Activated T-cell treated with anti-CD3 and anti-CD28 coated beads, Interleukin-2, amount 50 U/mL, for 48 hours (primary cell): ENCODE measurements at regions not wholly inside any gene's neighbourhood (a gene's known extent, or its start where the extent isn't known, plus 50 kb on each side); places are given as distances from the start of the nearest gene placed in this dataset.

Experiments
- DNase-seq, 2 experiments: peaks; one replicate each; pipeline ENCODE4 v3.0.0-alpha.2; 2020

DNA sequence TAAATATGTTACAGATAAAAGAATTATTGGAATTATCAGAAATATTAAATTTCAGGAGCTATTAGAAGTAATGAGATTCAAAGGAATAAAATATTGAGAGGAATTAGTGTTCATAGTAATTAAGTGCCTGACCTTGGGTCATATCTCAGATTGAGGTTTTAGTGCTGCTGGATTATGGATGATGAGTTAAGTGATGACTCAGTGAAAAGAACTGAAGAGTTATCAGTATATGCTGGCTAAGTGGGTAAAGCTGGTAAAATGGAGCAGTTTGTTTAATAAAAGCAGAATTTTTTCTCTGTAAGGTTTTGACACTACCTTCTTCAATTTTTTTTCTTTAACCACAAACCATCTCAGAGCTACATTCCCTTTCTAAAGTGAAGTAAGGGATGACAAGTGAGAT is 206.7 kb downstream of the MANEA start:
- no peak for DNase-seq

DNA sequence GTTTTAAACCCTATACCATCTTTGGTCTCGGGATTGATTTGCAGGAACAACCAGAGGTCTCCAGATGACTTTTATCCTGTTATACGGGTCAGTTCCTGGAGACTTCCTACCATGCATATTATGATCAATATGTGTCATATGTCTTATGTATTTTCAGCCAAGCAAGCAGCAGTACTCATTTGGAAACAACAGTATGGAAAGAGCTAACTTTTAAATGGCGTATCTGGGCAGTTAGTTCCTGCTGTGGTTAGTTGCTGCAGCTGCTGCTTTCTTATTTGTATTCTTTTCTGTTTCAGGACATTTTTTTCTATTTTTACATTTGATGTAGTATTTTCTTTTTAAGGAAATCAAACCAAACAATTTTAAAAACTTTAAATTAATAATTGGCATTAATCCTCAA is 207.5 kb downstream of the MANEA start:
- no peak for DNase-seq

DNA sequence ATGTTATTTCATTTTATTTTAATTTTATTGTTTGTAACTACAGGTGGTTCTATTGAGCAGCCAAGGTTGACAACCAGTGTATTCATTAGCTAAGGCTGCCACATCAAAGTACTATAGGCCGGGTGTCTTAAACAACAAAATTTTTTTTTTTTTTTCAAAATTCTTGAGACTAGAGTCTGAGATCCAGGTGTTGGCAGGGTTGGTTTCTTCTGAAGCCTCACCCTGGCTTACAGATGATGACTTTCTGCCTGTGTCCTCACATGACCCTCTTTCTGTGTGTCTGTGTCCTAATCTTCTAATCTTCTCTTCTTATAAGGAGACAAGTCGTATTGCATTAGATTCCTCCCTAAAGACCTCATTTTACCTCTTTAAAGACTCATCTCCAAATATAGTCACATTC is 208.4 kb downstream of the MANEA start:
- DNase-seq: no peak

DNA sequence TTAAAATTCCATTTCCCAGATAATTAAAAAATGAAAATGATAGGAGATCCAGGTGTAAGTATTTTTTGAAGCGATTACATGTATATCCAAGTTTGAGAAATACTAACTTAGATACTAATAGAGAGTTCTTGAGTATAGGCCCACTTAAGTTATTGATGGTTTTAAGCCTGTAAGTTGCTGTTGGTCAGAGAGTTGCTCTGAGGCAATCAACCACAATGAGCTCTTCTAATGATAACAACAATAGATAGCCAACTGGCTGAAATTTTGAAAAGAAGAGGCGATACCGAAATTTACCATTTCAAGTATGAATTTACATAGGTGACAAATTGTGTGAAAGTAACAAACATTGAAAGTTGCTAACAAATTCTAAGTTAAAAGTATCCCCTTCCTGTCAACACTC is 209.5 kb downstream of the MANEA start:
- DNase-seq: no peak

DNA sequence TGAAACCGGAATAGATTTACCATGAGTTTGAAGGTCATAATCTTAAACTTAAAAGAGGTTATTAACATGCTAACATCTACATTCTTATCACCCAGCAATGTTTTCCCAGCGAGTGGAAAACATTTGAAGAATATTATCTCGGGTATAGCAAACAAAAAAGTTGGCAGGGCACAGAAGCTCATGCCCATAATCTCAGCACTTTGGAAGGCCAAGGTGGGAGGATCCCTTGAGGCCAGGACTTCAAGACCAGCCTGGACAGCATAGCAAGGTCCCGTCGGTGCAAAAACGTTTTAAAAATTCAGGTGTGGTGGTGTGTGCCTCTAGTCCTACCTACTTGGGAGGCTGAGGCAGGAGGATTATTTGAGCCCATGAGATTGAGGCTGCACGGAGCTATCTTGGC is 213.5 kb downstream of the MANEA start:
- DNase-seq: no peak

DNA sequence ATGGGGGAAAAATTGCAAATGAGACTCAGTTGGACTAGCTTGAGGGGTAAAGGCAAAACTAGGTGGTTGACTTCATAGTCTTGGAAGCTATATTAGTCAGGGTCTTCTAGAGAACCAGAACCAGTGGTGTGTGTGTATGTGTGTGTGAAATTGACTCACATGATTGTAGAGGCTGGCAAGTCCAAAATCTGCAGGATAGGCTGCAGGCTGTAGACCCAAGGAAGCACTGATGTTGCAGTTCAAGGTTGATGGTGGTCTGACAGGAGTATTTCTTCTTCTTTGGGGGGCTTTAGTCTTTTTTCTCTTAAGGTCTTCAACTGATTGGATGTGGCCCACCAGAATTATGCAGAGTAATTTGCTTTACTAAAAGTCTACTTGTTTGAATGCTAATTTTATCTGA is 217.4 kb downstream of the MANEA start:
- DNase-seq: no peak

DNA sequence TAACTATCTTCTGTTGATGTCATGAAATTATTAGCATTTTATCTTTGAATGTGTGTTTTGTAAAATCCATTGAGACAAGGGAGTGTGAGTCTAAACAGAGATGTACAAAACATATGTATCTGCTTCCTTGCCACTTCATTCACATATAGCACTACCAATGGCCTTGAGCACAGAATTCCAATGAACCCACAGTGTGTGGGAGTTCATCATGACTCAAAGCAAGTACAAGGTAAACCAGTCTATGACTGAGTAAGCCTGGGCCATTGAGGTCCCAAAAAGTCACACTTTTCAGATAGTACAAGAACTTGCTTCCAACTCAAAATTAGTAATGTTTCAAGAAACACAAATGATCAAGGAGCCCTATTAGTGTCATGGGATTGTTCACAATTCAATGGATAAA is 218.6 kb downstream of the MANEA start:
- DNase-seq: no peak

DNA sequence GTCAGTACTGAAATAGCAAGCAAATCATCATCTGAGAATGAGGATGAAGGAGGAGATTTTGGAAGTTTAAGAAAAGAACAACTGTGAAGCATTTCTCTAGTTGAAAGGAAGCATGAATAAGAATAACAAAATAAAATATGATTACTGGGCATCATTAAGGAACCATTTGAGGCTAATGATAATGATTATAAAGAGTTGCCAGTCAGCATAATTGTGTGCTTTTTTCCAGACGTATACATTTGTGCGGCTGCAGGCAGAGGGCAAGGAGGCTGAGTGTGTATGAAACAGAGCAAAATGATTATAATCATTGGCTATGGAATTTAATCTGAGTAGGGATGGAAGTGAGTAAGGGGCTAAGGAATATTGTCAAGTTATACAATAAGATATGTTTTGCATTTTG is 218.7 kb upstream of the FUT9 start:
- DNase-seq: no peak

DNA sequence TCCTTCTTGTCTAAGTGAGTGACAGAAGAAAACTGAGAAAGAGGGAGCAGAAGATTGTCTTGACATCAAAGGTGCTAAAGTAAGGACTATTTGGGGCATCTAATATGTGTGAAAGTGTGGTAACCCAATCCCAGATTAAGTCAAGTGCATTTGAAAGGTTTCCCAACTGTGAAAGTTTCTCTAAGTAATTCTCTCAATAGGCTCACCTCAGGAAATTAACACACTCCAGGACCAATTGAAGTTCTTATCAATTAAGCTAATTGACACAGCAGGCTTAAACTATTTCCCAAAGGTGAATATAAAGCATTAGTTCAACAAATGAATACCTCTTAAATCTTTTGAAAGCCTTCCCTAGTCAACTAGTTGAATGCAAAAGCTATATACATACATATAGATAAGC is 212.8 kb upstream of the FUT9 start:
- no peak for DNase-seq

DNA sequence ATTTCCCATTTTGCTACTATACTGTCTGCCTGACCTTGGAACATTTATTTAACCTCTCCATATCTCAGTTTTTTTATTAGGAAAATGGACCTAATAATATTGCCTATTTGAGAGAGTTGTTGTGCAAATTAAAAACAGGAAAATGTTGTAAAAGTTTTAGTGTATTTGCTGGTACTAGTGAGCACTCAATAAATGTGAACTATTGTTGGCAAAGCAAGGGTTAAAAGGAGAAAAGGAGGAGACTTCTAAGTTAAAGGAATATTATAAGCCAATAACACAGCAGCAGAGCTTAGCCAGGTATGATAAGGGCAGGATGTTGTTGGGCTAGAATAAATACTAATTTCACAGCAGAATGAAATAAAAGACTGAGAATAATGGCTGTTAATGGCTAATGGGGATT is 211.9 kb upstream of the FUT9 start:
- no peak for DNase-seq

DNA sequence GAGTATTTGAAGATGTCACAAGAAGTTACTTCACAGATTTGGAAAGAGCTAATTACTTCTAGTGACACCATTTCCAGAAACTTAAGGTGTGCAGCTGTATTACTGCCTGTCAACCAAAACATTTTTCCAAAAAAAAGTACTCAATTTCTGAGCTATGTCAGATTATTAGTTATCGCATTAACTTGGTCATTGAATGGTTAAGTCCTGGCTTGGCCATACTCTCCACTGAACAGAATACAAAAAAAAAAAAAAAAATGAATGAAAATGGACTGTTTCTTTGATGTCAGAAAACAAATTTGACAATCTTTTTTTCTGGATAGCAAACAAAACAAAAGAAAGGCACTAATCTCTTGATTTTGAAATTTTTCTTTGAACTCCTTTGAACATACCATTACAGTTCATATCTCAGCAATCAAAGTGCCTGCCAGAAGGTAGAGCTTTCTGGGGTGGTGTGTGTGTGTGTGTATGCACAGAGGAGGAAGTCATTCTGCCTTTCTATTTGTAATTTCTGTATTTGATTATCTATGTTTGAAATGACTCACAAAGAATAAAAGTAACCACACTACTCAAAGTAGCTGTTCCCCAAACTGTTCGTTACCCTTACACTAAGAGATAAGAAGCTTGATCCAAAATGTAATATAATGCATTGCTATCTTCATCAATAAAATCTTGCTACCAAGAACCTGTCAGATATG is 210.8 kb upstream of the FUT9 start:
- no peak for DNase-seq

DNA sequence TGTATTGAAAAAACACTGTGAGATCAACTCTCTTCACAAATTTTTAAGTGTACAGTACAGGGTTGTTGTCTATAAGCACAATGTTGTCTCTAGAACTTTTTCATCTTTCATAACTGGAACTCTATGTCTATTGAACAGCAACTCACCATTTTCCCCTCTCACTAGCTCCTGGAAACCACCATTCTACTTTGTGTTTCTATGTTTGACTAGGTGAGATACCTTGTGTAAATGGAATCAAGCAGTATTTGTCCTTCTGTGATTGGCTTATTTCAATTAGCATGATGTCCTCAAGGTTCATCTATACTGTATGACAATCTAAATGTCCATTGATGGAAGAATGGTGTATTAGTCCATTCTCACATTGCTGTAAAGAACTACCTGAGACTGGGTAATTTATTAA is 210.1 kb upstream of the FUT9 start:
- no peak for DNase-seq

DNA sequence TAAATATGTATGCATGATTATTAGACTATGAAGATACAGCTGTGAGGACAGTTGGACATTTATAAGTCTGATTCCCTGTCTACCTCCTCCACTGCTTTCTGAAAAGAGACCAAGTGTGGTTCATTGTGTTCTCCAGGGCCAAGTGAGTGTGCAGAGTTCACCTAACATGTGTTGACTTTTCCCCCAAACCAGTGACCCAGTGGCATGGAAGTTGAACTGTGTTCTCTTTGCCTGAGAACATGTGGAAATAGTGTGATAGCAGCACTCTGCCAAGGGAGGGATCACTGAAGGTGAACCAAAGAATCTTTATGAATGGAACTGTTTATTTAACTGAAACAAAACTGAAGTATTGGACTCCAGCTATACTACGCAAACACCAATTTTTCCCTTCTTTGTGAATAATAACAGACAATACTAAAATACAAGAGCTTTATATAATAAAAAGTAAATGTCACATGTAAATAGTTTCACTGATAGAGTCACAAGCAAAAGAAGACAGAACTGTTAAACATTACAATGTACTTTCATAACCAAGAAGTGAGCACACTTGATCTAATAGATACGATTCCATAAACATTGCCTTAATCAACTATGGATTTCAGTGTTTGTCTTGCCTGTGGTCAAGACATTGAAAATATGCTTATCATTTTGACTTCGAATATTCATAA is 200.3 kb upstream of the FUT9 start:
- DNase-seq: no peak

DNA sequence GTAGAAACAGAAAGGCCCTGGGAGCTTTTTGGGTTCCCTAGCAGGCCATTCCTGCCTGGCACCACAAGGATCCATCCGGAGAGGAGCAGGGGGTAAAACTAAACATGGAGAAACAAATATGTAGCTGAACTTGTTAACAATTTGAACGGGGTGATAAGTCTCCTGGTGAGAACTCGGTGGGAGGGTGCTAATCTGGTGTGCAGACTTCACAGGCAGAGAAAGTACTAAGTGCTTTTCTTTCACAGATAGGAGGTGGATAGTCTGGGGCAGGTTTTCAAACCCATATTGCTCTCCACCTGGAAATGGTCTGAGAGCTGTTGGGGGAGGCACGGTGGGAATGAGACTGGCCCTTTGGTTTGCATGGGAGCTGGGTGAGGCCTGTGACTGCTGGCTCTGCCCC is 196.3 kb upstream of the FUT9 start:
- no peak for DNase-seq

DNA sequence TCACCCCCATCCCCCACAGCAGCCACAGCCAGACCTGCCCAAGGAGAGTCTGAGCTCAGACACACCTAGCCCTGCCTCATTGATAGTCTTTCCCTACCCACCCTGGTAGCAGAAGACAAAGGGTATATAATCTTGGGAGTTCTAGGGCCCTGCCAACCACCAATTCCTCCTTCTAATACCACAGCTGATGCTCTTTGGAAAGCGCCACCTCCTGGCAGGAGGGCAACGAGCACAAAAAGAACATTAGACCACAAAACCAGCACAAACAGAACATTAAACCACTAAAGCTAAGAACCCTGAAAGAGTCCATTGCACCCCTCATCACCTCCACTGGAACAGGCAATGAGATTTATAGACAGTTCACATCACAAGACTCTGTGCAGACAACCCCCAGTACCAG is 195.8 kb upstream of the FUT9 start:
- no peak for DNase-seq

DNA sequence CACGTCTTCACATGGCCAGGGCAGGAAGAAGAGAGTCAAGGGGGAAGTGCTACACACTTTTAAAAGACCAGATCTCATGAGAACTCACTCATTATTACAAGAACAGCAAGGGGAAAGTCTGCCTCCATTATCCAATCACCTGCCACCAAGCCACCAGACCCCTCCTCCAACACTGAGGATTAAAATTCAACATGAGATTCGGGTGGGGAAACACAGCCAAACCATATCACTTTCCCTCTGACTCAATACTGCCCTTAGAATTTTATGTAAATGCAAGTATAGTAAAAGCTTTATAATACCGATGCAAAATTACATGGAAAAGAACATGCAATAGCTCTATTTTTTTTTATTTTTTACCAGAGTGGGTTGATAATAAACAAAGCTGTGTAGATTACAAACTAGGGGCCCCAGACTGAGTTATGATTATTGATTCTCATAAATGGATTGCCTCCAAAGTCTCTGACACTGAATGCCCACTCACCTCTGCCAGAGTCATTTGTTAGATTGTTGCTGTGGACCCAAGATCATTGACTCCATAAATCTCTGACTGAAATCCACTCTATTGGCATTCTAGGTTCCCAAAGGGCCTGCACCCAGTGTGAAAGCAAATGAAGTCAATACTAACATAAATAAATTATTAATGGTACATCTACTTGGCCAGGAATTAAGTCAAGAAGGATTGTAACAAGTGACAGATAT is 184.8 kb upstream of the FUT9 start:
- no peak for DNase-seq

DNA sequence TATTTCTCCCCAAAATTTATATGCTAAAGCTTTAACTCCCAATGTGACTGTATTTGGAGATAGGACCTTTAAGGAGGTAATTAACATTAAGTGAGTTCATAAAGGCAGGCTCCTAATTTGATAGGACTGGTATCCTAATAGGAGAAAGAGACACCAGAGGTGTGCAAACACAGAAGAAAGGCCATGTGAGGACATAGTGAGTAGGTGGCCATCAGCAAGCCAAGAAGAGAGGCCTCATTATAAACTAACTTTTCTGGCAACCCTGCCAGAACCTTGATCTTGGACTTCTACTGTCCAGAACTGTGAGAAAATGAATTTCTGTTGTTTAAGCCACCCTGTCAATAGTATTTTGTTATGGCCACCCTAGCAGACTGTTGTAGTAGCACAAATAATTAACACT is 177.9 kb upstream of the FUT9 start:
- no peak for DNase-seq

DNA sequence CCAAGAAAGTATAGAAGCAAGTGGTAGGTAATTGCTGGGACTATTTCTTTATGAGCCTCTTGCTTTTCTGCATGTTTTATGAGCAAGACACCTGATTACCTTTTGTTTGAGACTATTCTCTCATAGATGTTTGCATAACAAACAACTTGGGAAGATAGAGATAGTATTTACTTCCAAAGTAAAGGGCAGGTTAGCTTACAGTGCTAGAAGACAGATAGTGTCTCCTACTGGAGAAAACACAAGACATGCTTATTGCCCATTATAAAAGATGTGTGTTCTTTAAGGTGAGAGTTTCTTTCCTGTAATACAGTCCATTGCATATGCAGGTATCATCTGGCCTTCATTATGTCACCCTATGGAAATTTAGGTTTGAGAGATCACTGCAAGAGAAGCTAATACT is 174.2 kb upstream of the FUT9 start:
- DNase-seq: no peak

DNA sequence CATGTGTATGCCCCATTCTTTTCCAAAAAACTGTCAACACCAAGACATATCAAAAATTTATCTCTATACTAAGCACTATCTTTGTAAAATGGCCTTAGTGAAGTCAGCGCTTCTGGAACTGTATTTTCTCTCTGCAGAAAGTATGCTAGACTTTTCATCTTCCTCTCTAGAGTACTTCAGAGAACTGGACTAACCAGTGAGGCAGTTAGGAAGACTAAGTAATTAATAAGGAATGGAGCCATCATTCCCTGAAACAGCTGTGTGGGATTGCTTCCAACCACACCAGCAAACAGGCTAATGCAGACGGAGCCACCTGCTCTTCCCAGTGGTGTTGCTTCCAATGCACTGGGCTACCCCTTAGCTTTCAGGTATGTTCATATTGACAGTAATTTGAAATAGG is 169.1 kb upstream of the FUT9 start:
- no peak for DNase-seq

DNA sequence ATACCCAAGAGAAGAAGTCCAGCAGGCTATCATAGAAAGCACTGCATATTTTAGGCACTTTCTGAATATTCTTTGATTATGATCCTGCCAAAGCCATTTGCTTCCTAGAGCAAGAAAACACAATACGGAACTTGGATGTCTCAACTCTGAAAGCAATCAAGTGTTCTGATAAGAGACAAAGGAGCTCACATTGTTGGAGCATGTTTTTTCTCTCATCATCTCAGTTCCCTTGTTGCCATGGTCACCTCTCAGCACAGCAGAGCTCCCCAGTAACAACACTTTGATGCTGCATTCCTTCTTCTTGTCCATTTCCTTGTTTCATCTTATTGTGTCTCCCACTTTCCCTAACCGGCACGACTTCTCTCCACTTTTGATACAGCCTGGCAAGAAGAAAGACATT is 168.7 kb upstream of the FUT9 start:
- no peak for DNase-seq

DNA sequence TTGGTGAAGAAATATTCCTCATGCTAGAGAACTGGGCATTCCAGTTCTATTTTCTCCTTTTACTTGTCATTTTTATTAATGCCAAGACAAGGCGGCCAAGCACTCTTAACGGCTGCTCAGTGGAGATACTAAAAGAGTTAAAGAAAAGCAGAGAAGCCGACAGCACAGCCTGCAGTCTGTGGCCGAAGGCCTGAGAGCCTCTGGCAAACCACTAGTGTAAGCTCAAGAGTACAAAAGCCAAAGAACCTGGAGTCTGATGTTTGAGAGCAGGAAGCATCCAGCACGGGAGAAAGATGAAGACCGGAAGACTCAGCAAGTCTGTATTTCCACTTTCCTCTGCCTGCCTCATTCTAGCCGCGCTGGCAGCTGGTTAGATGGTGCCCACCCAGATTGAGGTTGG is 167.1 kb upstream of the FUT9 start:
- DNase-seq: no peak

DNA sequence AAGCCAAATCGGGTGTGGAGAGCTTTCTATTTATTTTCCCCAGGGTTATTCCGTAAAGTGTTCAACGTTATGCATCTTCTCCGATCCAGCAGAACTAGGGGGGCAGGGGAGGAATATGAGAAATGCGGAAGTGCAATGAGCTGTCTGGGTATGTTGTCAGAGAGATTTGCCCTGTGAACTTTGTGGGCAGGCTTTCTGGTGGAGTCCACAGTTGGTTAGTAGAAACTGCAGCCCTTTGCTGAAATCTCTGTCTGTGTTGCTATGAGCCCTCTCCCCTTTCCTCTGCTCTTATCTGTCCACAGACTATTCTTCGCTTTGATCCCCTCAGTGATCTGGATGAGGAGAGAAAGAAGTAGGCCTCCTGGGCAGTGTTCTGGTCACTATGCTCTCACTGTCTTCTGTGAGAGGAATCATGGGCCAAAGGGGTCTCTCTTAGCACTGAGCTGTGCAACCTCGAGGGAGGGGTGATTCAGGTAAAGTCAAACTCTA is 158.9 kb upstream of the FUT9 start:
- DNase-seq: no peak

DNA sequence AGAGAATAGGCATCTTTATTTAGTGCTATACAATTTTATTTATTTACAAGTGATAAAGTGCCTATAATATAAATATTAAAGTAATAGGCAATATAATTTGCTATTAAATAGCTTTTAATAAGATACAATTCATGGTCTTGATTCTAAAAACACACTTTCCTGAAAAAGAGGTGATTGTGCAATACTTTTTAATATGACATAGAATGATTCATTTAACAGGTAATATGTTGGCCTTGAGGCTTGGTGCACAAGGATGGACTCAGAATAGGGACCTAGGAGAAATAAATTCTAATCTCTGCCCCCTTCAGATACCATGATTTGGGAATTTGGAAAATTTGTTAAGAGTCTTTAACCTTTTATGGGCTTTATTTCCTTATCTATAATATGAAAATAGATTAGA is 149.9 kb upstream of the FUT9 start:
- no peak for DNase-seq

DNA sequence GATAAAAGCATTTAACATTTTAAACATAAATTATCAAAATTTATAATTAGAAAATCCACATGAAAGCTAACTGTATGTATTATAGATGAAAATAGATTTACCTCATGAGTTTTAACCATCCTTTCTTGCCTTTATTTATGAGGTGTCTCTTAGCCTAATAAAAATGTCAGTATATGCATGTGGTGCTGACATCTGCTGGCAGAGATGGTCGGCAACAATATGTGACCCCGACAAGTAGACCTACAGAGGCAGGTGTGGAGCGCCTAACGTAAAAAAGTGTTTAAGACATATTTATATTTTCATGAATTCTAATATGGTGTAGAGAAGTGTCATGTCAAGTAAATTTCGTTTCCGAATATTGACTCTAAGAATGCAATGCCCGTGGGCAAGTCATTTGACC is 149.0 kb upstream of the FUT9 start:
- DNase-seq: no peak
